DMS153 treated with DMSO at 0.1 percent for 48 hours (cell line): ENCODE measurements at regions not wholly inside any gene's neighbourhood (a gene's known extent, or its start where the extent isn't known, plus 50 kb on each side); places are given as distances from the start of the nearest gene placed in this dataset.
"Not testable (repeated sequence)": the region's sequence is repeated elsewhere in the genome, so short reads cannot be mapped to it uniquely, and the experiment has no call there.

Source experiments
- DNase-seq: peaks from one replicate; lab custom pipeline; 2025; ENCODE audit not compliant: unreplicated experiment; lab: John Stamatoyannopoulos, UW

- DNase-seq = no peak
Observed at GRCh38 chr11:122604621-122605020, 50.9 kb upstream of the UBASH3B start.

DNA sequence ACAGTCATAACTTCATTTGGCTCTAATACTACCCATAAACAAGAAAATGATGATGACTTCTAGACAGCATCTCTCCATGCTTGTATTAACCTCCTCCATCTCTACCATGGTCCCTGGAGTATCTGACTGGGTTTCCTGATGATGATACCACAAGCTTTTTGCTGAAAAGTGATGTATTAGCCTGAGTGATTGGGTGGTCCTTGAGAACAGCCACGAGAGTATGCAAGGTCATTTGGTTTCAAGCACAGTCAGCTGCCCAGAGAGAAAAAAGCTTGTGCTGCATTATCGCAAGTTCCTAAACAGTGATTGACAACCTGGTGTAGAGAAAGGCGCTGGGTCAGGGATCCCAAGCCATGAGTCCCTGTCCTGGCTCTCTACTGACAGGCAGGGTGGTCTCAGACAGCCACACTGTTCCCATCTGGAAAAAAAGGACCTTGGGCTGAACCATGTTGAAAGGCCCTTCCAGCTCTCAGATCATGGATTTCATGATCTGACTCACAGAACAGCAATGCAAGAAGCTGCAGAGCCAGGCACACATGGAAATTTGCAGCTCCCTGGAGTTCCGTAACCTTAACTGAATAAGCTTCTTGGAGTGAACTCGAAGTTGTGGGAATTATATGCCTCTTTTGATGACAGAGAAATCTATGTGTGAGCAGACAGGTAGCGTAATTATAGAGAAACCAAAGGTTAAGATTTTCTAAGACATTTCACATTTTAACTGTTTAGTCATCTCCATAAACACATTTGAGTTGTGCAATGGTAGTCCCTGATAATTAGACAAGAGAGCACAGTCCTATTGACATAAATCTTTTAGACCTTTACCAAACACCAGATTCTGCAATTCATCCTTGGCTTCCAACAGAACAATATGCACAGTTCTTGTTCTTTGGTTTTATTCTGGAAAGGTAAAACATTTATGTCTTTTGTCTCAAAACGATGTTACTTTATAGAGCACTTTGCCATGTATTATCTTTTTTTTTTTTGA lies 54.1 kb upstream of the UBASH3B start:
- no peak for DNase-seq

- no peak for DNase-seq
Observed at GRCh38 chr11:122600290-122600689, 55.2 kb upstream of the UBASH3B start.

- DNase-seq = no peak
Observed at GRCh38 chr11:122599434-122599833, 56.1 kb upstream of the UBASH3B start.

DNA sequence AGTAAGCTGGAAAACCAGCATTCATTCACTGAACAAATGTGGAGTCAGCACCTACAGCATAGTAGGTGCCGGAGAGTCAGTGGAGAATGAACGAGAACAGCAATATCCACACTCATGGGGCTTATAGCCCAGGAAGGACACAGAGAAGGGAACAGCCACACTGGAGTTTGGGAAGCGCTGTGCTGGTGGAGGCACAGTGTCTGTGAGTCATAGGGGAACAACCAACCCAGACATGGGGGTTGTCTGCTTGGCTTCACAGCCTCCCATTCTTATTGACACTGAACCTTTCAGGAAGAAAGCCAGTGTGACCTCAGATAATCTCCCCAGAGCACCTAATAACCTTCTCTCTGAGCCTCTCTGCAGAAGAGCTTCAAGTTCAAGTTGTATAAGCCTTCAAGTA lies 56.6 kb upstream of the UBASH3B start:
- DNase-seq = no peak

GRCh38 chr11:122597511-122597910 lies 58.0 kb upstream of the UBASH3B start:
- no peak for DNase-seq

- no peak for DNase-seq
Observed at GRCh38 chr11:122594986-122595645, 60.4 kb upstream of the UBASH3B start.

DNA sequence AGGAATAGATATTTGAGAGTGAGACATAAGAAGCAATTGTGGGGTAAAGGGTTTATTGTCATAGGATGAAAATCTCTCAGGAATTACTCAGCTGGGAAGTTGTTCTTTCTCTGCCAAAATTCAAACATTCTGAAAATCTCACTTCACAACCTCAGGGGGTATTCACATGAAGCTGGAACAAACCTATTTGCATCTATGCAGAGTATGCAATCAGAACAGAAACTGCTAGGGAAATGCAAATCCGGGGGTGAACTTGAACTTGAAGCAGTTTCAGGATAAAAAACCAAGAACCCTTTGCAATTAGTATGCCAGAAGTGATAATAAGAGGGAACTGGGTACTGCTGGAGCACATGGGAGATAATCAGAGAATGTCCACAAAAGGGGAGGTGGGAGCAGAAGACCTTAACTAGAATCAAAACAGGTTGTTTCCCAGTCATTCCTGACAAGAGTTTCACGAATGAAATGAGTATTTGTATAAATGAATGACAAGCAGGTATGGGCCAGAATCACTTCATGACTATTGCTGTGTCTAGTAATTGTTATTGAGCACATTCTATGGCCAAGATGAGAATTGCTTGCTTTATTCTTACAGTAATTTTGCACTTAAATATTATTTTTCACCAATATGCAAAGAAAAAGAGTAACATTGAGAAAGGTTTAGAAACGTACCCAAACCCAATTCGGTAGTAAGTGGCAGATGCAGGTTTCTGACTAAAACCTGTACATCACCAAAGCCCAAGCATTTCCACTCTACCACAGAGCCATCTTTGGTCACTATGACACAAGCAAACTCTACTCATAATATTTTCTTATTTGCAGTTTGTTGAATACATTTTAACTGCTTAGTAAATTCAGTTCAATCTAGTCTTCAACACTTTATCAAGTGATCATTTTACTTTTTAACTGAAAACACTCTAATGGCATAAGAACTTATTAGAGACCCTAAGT lies 61.8 kb upstream of the UBASH3B start:
- no peak for DNase-seq

- no peak for DNase-seq
Observed at GRCh38 chr11:122592641-122593040, 62.9 kb upstream of the UBASH3B start.

GRCh38 chr11:122584670-122585069 lies 70.9 kb upstream of the UBASH3B start:
- DNase-seq = no peak

GRCh38 chr11:122580071-122580470 lies 75.5 kb upstream of the UBASH3B start:
- not testable (repeated sequence) for DNase-seq

GRCh38 chr11:122578171-122578825 lies 77.2 kb upstream of the UBASH3B start:
- no peak for DNase-seq

- DNase-seq = no peak
Observed at GRCh38 chr11:122572592-122572991, 82.9 kb upstream of the UBASH3B start.

DNA sequence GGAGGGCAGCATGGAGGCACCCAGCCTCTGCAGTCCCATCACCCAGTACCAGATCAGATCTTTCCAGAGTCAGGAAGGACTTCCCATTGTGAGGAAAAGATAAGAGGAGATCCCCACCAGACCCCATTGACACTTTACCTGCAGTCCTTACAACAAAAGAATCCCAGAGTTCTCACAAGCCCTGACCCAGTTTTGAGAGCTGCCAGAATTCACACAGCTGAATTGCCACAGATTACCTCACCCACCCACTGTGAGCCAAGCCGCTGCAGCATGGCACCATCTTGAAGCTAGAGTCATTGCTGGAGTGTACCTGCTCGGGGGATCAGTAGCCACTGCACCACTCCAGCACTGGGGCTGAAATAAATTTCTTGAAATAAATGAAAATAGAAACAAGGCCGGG lies 91.8 kb upstream of the UBASH3B start:
- DNase-seq = no peak

- no peak for DNase-seq
Observed at GRCh38 chr11:122559734-122560382, 95.7 kb upstream of the UBASH3B start.

GRCh38 chr11:122559218-122559617 lies 96.3 kb upstream of the UBASH3B start:
- DNase-seq = not testable (repeated sequence)

DNA sequence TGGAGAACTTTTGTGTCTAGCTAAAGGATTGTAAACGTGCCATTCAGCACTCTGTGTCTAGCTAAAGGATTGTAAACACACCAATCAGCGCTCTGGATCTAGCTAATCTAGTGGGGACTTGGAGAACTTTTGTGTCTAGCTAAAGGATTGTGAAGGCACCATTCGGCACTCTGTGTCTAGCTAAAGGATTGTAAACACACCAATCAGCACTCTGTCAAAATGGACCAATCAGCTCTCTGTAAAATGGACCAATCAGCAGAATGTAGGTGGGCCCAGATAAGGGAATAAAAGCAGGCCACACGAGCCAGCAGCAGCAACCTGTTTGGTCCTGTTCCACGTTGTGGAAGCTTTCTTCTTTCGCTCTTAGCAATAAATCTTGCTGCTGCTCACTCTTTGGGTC lies 98.4 kb upstream of the UBASH3B start:
- not testable (repeated sequence) for DNase-seq

DNA sequence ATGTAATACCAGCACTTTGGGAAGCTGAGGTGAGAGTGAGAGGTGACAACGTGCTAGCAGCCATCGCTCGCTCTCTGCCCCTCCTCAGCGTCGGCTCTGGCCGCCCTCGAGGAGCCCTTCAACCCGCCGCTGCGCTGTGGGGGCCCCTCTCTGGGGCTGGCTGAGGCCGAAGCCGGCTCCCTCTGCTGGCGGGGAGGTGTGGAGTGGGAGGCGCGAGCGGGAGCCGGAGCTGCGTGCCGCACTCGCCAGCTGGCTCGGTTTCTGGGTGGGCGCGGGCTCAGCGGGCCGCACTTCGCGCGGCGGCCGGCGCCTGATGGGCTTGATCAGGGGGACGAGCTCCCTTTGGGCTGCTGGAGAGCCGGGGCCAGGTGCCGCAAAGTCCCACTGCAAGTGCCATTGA lies 98.9 kb upstream of the UBASH3B start:
- DNase-seq = no peak

DNA sequence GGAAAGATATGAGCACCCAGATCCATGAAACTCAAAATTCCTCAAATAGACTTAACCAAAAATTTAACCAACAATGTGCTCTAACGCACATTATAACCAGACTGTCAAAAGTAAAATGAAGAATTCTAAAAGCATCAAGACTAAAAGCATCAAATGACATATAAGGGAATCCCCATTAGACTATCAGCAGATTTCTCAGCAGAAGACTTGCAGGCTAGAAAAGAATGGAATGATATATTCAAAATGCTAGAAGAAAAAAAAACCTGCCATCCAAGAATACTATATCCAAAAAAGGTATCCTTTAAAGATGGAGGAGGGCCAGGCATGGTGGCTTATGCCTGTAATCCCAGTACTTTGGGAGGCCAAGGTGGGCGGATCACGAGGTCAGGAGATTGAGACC lies 117.5 kb upstream of the UBASH3B start:
- no peak for DNase-seq

- no peak for DNase-seq
Observed at GRCh38 chr11:122524898-122525297, 130.6 kb upstream of the UBASH3B start.
